HG03066 (cell line): ENCODE measurements at regions not wholly inside any gene's neighbourhood (a gene's known extent, or its start where the extent isn't known, plus 50 kb on each side); places are given as distances from the start of the nearest gene placed in this dataset.

Experiments
- ATAC-seq: cut with Tn5 transposase; IDR thresholded peaks from one replicate; pipeline ENCODE4 v1.9.1; 2021; ENCODE audit warnings: low read depth; ENCODE audit not compliant: unreplicated experiment

DNA sequence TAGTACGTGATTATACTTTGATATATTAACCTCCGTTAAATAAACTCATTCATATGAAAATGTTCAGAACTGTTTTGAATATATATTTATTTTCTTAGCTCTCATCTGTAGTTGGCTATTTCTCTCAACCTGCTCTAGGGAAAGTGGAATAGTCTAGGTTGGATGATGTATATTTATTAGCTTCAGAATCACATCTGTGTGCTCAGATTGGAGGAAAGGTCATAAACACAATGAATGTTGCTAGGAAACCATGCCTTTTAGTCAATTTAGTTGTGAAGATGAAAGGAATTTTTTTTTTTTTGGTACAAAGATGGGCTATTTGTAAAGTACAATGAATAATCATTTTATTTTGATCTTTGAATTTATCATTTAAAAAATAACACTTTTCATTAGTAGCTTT is 439.1 kb downstream of the FOXG1 start:
- ATAC-seq, result no peak

DNA sequence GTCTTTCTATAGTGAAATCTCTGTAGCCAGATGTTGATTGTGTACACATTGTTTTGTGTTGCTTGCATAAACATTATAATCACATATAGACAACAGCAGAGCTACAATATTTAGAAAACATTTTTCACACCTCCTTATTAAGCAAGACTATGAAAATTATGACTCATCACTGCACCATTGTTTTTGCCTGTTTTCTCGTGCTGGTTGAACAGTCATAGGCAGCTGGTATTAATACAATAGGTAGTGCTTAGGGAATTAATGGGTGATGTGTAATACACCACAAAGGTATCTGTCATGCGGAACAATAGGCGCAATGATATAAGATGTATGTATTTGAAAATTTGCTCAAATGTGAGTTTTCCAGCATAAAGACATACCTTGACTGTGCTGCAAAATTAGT is 449.3 kb downstream of the FOXG1 start:
- ATAC-seq, result no peak

DNA sequence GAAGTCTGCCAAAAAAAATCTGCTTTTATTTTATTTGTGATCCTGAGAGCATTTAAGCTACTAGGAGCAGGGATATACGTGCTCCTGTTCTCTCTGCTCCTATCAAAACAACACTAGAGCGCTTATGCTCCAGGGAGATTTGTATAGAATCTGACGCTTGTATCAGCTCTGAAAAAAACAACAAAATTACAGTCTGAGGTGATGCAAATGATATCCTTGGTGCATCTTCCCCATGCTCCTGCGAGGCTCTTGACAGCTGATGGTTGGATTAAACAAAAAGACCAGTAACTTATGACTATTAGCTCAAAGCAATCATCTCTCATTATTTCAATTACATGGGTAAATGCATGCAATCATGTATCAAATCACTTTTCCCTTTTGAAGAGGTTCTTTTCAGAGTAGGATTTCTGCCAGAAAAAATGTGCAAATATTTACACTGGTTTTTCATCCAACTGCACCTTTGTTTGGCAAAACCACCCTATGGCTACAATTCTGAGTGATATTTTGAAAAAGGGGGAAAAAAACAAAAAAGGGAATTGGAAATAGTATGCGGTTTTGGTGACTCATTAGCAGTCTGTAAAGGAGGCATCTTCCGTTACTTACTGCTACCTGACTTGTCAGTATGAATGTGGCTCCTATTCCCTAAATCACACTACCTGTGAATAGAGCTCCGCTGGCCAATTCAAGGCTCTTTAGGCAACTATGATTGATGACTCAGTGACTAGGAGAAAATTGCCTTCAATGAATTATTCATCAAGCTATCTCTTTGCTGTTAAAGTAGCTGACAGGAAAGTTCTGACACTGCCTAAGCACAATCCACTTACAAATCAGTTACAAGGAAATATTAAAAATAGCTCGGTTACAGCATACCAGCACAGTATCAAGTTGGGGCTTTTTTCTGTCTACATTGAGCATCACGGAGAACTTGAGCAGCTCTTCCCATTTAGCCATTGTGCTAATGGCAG is 450.0 kb downstream of the FOXG1 start:
- no peak for ATAC-seq

DNA sequence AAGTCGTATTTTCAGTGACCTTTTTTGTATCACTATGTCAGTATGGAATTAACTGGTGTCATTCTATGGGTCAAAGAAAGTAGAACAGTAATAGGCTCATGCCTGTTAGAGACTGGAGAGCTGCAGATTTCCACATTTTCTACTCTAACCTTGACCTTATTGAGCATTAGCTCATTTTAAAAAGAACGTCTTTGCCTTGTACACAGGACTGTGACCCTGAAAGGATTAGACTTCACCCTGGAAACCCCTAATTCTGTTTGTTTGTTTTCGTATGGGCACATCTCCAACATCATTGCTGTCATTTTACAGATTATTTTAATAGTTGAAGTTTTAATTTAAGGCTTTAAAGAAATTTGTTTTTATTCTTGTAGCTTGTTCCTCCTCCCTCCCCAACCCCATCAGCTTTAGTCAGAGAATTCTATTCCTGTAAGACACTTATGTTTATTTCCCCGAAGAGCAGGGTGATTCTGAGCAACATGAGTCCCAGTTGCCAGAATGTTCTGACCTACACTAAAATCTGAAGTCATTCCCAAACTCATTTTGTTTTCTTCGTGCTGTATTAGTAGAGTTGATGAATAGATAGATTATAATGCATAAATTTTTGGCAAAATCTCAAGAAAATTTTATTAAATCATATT is 451.3 kb downstream of the FOXG1 start:
- ATAC-seq, result no peak

- no peak for ATAC-seq
These were observed 453.5 kb downstream of the FOXG1 start for GRCh38 chr14:29220072-29220471.

- no peak for ATAC-seq
These were observed 454.0 kb downstream of the FOXG1 start for GRCh38 chr14:29220566-29220965.

DNA sequence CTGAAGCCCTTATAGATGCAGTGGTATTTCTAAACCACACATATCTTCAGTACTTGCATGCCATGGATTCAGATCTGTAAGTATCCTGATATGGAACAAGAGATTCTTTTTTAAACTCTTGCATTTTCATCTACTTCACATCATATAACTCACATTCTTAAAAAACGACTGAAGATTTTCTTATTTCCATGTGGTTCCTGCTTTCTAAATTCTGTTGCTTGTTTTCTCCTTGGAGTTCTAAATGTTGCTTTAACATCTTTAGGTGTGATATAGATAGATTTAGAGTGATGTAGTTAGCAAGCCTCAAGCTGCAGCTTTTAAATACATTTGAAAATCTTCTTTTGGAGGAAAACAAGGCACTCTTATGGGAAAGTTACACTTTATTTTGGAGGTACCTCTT is 455.4 kb downstream of the FOXG1 start:
- no peak for ATAC-seq

DNA sequence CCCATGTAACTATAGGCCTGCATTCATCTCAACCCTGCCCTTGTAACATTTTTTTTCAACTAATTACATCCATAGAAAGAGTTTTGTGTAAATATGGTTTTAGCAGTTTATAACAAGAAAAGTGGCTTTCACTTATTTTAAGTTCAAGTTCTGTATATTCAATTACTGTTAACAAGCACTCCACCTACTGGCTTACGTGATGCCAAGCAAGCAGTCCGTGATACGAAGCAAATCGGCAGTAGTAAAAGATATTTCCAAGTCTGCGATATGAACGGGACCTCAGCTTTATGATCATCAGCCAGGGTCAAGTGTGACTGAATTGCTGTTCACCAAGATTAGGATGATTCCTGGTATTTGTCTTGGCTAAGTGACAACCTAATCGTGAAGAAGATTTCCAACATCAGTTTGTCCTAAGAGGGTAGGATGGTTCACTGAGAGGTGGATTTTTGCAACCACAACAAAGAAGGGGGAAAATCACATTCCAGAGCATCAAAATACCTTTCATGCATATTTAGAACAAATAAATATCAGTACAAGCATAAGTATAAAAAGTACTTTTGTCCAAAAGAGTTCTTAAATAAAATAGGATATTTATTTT is 456.2 kb downstream of the FOXG1 start:
- ATAC-seq, result no peak

- no peak for ATAC-seq
These were observed 457.4 kb downstream of the FOXG1 start for GRCh38 chr14:29223947-29224346.

GRCh38 chr14:29227631-29228030 is 461.0 kb downstream of the FOXG1 start:
- ATAC-seq, result no peak

- no peak for ATAC-seq
These were observed 465.6 kb downstream of the FOXG1 start for GRCh38 chr14:29232153-29232552.

DNA sequence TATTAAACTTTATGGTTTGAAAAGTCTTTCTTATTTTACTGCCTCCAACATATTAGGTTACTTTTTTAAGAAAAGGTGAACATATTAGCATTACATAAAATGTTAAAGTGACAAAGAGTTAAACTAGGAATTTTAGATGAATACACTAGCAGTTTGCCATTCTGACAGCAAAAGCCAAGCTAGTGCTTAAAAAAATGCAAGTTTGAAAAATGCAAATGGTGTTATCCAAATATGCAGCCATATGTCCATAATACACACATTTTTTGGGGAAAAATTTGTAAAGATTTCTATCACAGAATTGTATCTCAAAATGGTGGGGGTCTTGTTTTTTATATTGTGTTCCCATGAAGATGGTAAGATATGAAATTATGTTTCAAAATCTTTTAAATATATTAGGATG is 466.1 kb downstream of the FOXG1 start:
- no peak for ATAC-seq

DNA sequence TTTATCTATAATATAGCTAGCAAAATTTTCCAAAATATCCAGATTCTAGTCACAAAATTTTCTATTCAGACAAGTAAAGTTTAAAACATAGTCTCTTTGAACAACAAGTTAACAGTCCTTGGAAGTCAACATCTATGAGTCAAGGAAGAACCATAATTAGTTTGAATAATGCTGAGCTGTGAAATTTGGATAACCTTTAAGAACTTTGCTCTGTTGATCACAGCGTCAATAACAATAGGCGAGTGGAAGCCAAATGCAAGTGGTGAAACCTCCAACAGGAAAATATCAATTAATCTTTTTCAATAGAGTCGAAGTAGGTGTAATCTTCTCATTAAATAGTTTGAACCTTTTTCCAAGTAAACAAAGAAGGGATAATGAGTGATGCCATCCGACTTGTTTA is 466.6 kb downstream of the FOXG1 start:
- ATAC-seq, result no peak

DNA sequence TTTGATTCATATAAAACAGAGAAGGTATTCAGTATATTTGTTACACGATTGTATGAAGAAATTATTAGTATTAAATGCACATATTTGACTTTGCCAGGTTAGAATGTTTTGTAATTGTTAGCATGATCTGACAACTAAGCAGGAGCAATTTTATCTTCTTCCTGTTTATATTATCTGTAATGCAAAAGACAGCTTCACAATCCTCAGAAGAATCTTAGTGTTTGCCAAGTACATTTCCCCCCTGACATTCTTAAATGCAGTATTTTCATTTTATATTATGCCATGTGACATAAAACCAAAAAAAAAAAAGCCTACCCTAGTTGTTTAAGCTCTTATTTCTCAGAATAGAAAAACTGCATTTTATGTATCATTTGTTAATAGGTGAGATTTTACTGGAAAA is 469.4 kb downstream of the FOXG1 start:
- ATAC-seq, result no peak

DNA sequence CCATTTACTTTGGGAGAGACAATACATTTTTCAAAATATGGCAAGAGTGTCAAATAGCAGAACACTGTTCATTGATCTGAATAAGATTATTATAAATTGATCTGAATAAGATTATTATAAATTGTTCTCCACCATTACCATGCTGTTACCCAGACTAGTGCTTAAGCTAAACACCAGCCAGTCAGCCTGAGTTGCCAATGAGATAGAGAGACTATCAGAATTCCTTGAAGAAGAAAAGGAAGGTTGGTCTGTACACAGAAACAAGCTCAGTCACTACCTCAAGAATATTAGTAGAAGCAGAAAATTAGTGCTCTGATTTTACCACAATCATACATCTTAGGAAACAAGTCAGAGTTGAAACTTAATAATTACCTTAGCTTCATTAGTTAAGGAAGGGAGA is 469.8 kb downstream of the FOXG1 start:
- ATAC-seq, result no peak

GRCh38 chr14:29236848-29237247 is 470.3 kb downstream of the FOXG1 start:
- no peak for ATAC-seq

GRCh38 chr14:29240066-29240465 is 473.5 kb downstream of the FOXG1 start:
- ATAC-seq, result no peak

DNA sequence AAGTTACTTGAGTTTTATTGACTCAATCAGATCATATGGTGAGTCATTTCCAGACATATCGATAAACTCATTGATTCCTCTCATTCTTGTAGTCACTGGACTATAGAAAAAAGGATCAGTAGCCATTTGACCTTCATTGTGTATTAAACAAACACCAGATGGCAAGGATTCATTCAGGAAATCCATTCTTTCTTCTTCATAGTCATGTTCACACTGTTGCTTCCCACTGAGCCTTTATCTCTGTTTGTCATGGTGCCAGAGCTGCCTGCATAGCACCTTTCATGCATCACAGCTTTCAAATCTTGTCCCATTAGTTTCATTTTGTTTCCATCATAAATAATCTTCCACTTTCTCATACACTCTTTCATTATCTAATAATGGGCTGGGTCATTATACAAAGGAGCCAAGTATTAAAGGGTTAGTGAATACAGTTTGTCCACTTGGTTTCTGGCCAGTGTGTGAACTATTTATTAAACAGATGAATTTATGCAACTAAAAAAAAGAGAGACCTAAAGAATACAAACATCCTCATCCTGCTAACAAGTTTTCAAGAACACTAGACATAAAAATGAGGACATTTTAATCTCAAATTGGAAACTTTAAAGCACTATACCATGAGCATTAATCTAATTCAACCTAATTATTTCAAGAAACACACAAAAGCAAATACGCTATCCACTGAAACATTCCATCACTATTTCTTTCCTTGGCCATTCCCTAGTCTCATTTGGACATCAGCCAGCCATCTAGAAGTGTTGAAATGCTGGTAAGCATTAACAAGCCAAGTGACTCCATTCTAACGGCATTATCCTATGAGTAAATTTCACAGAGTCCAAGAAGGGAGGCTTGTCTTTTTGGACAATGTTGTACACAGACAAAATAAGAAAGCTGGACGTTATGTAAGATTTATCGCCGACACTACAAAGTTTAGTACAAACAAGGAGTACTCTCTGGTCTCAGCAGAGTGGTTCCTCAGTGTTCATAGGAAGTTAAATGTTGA is 476.5 kb downstream of the FOXG1 start:
- no peak for ATAC-seq

- no peak for ATAC-seq
These were observed 489.1 kb downstream of the FOXG1 start for GRCh38 chr14:29255692-29256091.

DNA sequence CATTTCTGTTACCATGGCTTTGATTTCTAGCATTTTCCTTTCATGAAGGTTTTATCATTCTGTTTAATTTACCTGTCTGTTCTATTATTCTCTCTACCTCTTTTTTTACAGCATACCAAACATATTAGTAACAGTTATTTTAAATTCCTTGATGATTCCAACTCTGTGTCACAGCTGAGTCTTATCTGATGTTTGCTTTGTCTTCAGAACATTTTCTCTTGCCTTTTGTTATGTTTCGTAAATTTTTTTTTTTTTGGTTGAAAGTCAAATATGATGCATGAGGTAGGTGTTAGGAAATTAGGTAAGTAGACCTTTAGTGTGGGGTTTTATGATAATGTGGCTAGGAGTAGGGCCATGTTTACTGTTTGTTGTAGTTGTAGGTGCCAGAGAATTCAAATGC is 496.4 kb downstream of the FOXG1 start:
- no peak for ATAC-seq
